Adrenal gland (tissue), 5 donors: ENCODE measurements at regions not wholly inside any gene's neighbourhood (a gene's known extent, or its start where the extent isn't known, plus 50 kb on each side); places are given as distances from the start of the nearest gene placed in this dataset.

Experiments used
- POLR2A ChIP-seq, 2 donors: fragments of 450-650 bp; IDR thresholded peaks; one replicate each; pipeline ENCODE4 v1.6.1; 2017; ENCODE audit warnings: antibody characterized with exemption in 2 of 2, mild to moderate bottlenecking in 2 of 2, moderate library complexity in 1 of 2
- TF ChIP-seq, protein P1 (sequence below), 6 experiments: fragments of 450-650 bp in 4 of 6; fragments of 200-600 bp in 2 of 6; sonication (generic) in 1 of 6; IDR thresholded peaks; 1 replicate in 5 of 6; 2 replicates in 1 of 6; pipeline versions ENCODE4 v1.5.1 to v1.8.0; 2016 to 2021; ENCODE audit warnings: antibody characterized with exemption in 6 of 6, mild to moderate bottlenecking in 2 of 6, moderate library complexity in 1 of 6
- donor health status: DM: no; HTN: no; CAD: no.

DNA sequence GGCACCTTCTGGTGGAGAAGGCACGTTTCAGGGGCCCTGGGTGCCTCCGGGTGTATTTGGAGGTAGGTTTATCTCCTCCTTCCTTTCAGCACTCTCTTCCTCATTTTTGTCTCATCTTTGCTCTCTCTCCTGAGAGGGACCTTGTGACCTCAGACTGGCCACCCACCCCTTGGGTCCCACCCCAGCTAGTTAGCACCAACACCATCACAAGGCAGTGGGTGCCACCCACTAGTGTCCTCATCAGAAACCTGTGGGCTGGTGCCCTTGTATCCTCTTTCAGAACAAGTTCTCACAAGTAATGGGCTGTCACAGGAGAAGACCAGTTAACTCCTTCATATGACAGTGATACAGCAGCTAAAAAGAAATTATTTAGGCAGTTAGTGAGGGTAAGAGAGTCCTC, 196.4 kb downstream of the UXS1 start:
- TF ChIP-seq, protein P1, sequence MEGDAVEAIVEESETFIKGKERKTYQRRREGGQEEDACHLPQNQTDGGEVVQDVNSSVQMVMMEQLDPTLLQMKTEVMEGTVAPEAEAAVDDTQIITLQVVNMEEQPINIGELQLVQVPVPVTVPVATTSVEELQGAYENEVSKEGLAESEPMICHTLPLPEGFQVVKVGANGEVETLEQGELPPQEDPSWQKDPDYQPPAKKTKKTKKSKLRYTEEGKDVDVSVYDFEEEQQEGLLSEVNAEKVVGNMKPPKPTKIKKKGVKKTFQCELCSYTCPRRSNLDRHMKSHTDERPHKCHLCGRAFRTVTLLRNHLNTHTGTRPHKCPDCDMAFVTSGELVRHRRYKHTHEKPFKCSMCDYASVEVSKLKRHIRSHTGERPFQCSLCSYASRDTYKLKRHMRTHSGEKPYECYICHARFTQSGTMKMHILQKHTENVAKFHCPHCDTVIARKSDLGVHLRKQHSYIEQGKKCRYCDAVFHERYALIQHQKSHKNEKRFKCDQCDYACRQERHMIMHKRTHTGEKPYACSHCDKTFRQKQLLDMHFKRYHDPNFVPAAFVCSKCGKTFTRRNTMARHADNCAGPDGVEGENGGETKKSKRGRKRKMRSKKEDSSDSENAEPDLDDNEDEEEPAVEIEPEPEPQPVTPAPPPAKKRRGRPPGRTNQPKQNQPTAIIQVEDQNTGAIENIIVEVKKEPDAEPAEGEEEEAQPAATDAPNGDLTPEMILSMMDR (IDR thresholded peaks at IDR 0.05), result no peak
- no peak for TF ChIP-seq POLR2A (IDR thresholded peaks at IDR 0.05)
